SK-N-MC (cell line): ENCODE measurements at regions not wholly inside any gene's neighbourhood (a gene's known extent, or its start where the extent isn't known, plus 50 kb on each side); places are given as distances from the start of the nearest gene placed in this dataset.

Experiments used
- EZH2 ChIP-seq: fragments of 200-600 bp; sonication (generic); IDR thresholded peaks from one replicate; pipeline ENCODE4 v1.6.1; 2017; ENCODE audit warnings: antibody characterized with exemption
- POLR2AphosphoS5 ChIP-seq: IDR thresholded peaks from 2 replicates; pipeline ENCODE4 v1.6.1; 2012; ENCODE audit warnings: mild to moderate bottlenecking, low read depth, low read length, borderline replicate concordance

GRCh38 chr14:34232790-34233189 lies 229.2 kb downstream of the SPTSSA start:
- TF ChIP-seq EZH2: no peak
- TF ChIP-seq POLR2AphosphoS5: no peak
